ENCODE measurements at regions not wholly inside any gene's neighbourhood (a gene's known extent, or its start where the extent isn't known, plus 50 kb on each side); places are given as distances from the start of the nearest gene placed in this dataset.

- Mint-ChIP-seq H3K4me3 (no peak overlapping the region), H3K27ac (no peak overlapping the region), H3K36me3 (no peaks in the 10 kb centered on the region)
These were observed 917.9 kb upstream of the AUTS2 start for GRCh38 chr7:68680235-68680872.

GRCh38 chr7:68682910-68683309 is 915.4 kb upstream of the AUTS2 start:
- Mint-ChIP-seq H3K27ac (no peak overlapping the region), H3K9me3 (peaks cover 2 to 5% (median 4%) of the 10 kb centered on the region in 3 donors), H3K27me3 (no peaks in the 10 kb centered on the region), H3K36me3 (no peaks in the 10 kb centered on the region), H3K4me3 (no peak overlapping the region), H3K4me1 (no peaks in the 10 kb centered on the region)

More at GRCh38 chr7:68680235-68680872, 917.9 kb upstream of the AUTS2 start:
- Mint-ChIP-seq H3K27me3 (no peaks in the 10 kb centered on the region), H3K4me1 (no peaks in the 10 kb centered on the region), H3K9me3 (peaks cover 3 to 11% (median 6%) of the 10 kb centered on the region in 3 donors)

- Mint-ChIP-seq H3K4me3 (no peak overlapping the region), H3K9me3 (peaks cover 2 to 11% (median 11%) of the 10 kb centered on the region in 3 donors), H3K4me1 (no peaks in the 10 kb centered on the region), H3K36me3 (no peaks in the 10 kb centered on the region), H3K27ac (no peak overlapping the region), H3K27me3 (no peaks in the 10 kb centered on the region)
These were observed 913.9 kb upstream of the AUTS2 start for GRCh38 chr7:68684246-68684839.

GRCh38 chr7:68684996-68685395 is 913.3 kb upstream of the AUTS2 start:
- Mint-ChIP-seq H3K27ac (no peak overlapping the region), H3K9me3 (peaks cover 0 to 11% (median 11%) of the 10 kb centered on the region in 3 donors), H3K4me1 (no peaks in the 10 kb centered on the region)

GRCh38 chr7:68688416-68689086 is 909.7 kb upstream of the AUTS2 start:
- Mint-ChIP-seq H3K4me3 (peak overlapping the region in 1 of 4 donors; percentile 68), H3K36me3 (no peaks in the 10 kb centered on the region), H3K27me3 (no peaks in the 10 kb centered on the region), H3K9me3 (peaks cover 0 to 16% (median 9%) of the 10 kb centered on the region in 3 donors), H3K4me1 (no peaks in the 10 kb centered on the region), H3K27ac (no peak overlapping the region)

More at GRCh38 chr7:68684996-68685395, 913.3 kb upstream of the AUTS2 start:
- Mint-ChIP-seq H3K36me3 (no peaks in the 10 kb centered on the region), H3K27me3 (no peaks in the 10 kb centered on the region), H3K4me3 (no peak overlapping the region)

GRCh38 chr7:68689087-68689433 is 909.2 kb upstream of the AUTS2 start:
- H3K4me3 Mint-ChIP-seq: no peak overlapping the region
- H3K9me3 Mint-ChIP-seq: peaks cover 0 to 17% (median 9%) of the 10 kb centered on the region in 3 donors
- no peaks in the 10 kb centered on the region for H3K27me3 Mint-ChIP-seq

GRCh38 chr7:68691261-68692216 is 906.7 kb upstream of the AUTS2 start:
- Mint-ChIP-seq H3K9me3 (peaks cover 0 to 24% (median 16%) of the 10 kb centered on the region in 3 donors), H3K27me3 (no peaks in the 10 kb centered on the region), H3K27ac (no peak overlapping the region), H3K4me3 (no peak overlapping the region), H3K4me1 (no peaks in the 10 kb centered on the region), H3K36me3 (no peaks in the 10 kb centered on the region)

More at GRCh38 chr7:68689087-68689433, 909.2 kb upstream of the AUTS2 start:
- no peak overlapping the region for H3K27ac Mint-ChIP-seq
- H3K4me1 Mint-ChIP-seq: no peaks in the 10 kb centered on the region
- H3K36me3 Mint-ChIP-seq: no peaks in the 10 kb centered on the region

- Mint-ChIP-seq H3K27me3 (no peaks in the 10 kb centered on the region), H3K9me3 (peaks cover 0 to 24% (median 16%) of the 10 kb centered on the region in 3 donors), H3K4me1 (no peaks in the 10 kb centered on the region), H3K4me3 (no peak overlapping the region), H3K27ac (no peak overlapping the region), H3K36me3 (no peaks in the 10 kb centered on the region)
These were observed 905.8 kb upstream of the AUTS2 start for GRCh38 chr7:68692511-68692910.

- H3K27ac Mint-ChIP-seq: no peak overlapping the region
- H3K4me1 Mint-ChIP-seq: no peaks in the 10 kb centered on the region
- H3K36me3 Mint-ChIP-seq: no peaks in the 10 kb centered on the region
- peaks cover 2 to 17% (median 8%) of the 10 kb centered on the region in 3 donors for H3K9me3 Mint-ChIP-seq
- no peak overlapping the region for H3K4me3 Mint-ChIP-seq
- no peaks in the 10 kb centered on the region for H3K27me3 Mint-ChIP-seq
These were observed 903.6 kb upstream of the AUTS2 start for GRCh38 chr7:68694656-68695055.

GRCh38 chr7:68697796-68698280 is 900.4 kb upstream of the AUTS2 start:
- Mint-ChIP-seq H3K36me3 (no peaks in the 10 kb centered on the region), H3K9me3 (peaks cover 2 to 12% (median 8%) of the 10 kb centered on the region in 3 donors), H3K4me1 (no peaks in the 10 kb centered on the region), H3K27ac (no peak overlapping the region), H3K4me3 (no peak overlapping the region), H3K27me3 (no peaks in the 10 kb centered on the region)

- Mint-ChIP-seq H3K4me3 (no peak overlapping the region), H3K27me3 (no peaks in the 10 kb centered on the region), H3K27ac (no peak overlapping the region), H3K36me3 (no peaks in the 10 kb centered on the region), H3K4me1 (no peaks in the 10 kb centered on the region), H3K9me3 (peaks cover 2 to 10% (median 8%) of the 10 kb centered on the region in 3 donors)
These were observed 899.1 kb upstream of the AUTS2 start for GRCh38 chr7:68699090-68699711.

GRCh38 chr7:68700414-68700813 is 897.9 kb upstream of the AUTS2 start:
- Mint-ChIP-seq H3K9me3 (peaks cover 3 to 5% (median 5%) of the 10 kb centered on the region in 3 donors), H3K27ac (no peak overlapping the region), H3K4me1 (no peaks in the 10 kb centered on the region), H3K27me3 (no peaks in the 10 kb centered on the region), H3K4me3 (no peak overlapping the region), H3K36me3 (no peaks in the 10 kb centered on the region)

GRCh38 chr7:68706291-68706690 is 892.0 kb upstream of the AUTS2 start:
- Mint-ChIP-seq H3K4me1 (no peaks in the 10 kb centered on the region), H3K27me3 (no peaks in the 10 kb centered on the region), H3K4me3 (peak overlapping the region in 1 of 4 donors; percentile 45), H3K9me3 (peaks cover 0 to 7% (median 3%) of the 10 kb centered on the region in 3 donors), H3K27ac (no peak overlapping the region), H3K36me3 (no peaks in the 10 kb centered on the region)

GRCh38 chr7:68707159-68707558 is 891.1 kb upstream of the AUTS2 start:
- Mint-ChIP-seq H3K27me3 (no peaks in the 10 kb centered on the region), H3K4me3 (no peak overlapping the region), H3K27ac (no peak overlapping the region), H3K36me3 (no peaks in the 10 kb centered on the region), H3K9me3 (peaks cover 0 to 7% (median 3%) of the 10 kb centered on the region in 3 donors), H3K4me1 (no peaks in the 10 kb centered on the region)

Data from IgD-negative memory B cell (primary cell).